ENCODE measurements at regions not wholly inside any gene's neighbourhood (a gene's known extent, or its start where the extent isn't known, plus 50 kb on each side); places are given as distances from the start of the nearest gene placed in this dataset.

GRCh38 chr11:31968461-31969358, 122.2 kb upstream of the RCN1 start (continued):
- TF ChIP-seq HDAC6 (IDR thresholded peaks at IDR 0.05; ENCODE audit: low read depth, low read length) (no peak), SIN3A (conservative IDR thresholded peaks at IDR 0.05 in 1 of 2, IDR thresholded peaks at IDR 0.05 in 1 of 2; ENCODE audit: low read depth in 1 of 2, low read length in 2 of 2) (no peak), POU5F1 (IDR thresholded peaks at IDR 0.05; ENCODE audit: low read depth, low read length) (no peak), RBBP5 (IDR thresholded peaks at IDR 0.05; ENCODE audit: borderline replicate concordance, low read depth, low read length) (no peak), SRF (IDR thresholded peaks at IDR 0.05; ENCODE audit: low read depth, low read length) (no peak), ATF3 (IDR thresholded peaks at IDR 0.05; ENCODE audit: insufficient read depth, low read depth, low read length) (no peak), NRF1 (IDR thresholded peaks at IDR 0.05; ENCODE audit: low read depth, low read length) (no peak), SP1 (IDR thresholded peaks at IDR 0.05; ENCODE audit: low read depth, low read length) (no peak)

Data from H1 (cell line).